ENCODE measurements at regions not wholly inside any gene's neighbourhood (a gene's known extent, or its start where the extent isn't known, plus 50 kb on each side); places are given as distances from the start of the nearest gene placed in this dataset.
"Not testable (repeated sequence)": the region's sequence is repeated elsewhere in the genome, so short reads cannot be mapped to it uniquely, and the experiment has no call there.

DNA sequence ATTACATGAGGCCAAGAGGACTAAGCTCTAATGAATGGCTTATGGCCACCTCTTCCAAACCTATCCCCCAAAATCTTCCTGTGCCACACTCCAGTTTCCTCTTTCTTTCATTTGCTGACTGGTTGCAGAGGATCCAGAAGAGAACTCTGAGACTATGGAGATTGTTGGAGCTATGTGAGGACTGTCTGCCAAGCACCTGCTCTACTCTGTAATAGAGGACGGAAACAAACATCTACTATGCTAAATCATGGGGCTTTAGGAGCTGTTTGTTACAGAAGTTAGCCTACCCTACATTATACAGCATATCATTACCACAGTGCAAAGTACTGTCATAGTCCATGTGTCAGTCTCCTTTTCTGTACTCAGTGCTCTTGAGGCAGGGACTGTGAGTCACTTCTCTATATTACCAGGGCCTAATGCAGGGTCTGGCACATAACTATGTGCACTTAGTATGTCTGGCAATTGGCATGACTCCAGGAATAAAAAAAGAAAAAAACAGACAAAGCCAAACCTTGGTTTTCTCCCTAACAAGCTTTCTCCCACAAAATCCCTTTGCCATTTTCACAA, 95.1 kb downstream of the RPAP3 start:
- DNase-seq: no peak

DNA sequence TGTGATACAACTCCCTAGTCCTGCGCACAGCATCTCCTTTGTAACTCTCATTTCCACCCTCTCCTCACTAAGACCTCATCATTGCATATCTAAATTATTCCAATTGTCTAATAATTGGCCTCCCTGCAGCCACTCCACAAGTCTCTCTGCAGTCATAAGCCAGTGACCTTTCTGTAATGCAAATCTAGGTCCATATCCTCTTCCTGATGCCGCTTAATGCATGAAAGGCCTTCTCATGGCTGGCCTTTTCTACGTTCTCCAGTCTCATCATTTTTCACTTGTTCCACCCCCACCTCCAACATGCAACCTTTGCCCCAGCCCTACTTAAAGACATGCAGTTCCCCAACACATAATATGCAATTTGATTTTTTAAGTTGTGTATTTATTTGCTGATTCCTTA, 96.0 kb downstream of the RPAP3 start:
- DNase-seq: no peak

DNA sequence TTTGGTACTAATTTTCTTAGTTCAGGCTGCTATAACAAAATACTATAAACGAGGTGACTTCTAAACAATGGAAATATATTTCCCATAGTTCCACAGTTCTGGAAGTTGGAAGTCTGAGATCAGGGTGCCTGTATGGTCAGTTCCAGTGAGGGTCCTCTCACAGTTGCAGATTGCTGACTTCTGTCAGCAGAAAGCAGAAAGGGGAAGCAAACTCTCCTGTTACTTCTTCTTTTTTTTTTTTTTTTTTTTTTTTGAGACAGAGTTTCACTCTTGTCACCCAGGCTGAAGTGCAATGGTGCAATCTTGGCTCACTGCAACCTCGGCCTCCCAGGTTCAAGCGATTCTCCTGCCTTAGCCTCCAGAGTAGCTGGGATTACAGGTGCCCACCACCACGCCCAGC, 97.2 kb downstream of the RPAP3 start:
- DNase-seq: not testable (repeated sequence)

DNA sequence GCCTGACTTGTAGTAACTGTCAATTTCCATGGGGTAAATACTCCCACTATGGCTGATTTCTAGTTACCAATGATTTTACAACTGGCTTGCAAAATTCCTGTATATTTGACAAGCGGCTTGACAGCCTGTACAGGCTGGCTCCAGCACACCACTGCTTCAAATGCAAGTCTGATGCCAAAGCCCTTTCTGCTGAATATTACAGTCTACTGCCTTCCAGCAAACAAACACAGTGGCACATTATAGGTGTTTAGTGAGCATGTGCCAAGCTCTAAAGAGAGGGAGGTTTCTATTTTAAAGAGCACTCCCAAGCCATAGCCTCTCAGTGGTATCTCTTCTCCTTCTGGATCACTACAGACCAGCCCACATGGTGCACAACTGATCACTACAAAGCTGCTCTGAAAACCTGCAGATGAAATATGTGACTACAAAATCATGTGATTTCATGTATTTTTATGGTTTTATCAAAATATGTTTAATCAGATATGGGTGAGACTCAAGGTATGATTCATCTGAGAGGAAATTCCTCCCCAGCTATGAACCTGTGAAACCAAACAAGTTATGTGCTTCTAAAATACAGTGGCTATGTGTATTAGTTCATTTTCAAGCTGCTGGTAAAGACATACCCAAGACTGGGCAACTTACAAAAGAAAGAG, 101.5 kb downstream of the RPAP3 start:
- no peak for DNase-seq

DNA sequence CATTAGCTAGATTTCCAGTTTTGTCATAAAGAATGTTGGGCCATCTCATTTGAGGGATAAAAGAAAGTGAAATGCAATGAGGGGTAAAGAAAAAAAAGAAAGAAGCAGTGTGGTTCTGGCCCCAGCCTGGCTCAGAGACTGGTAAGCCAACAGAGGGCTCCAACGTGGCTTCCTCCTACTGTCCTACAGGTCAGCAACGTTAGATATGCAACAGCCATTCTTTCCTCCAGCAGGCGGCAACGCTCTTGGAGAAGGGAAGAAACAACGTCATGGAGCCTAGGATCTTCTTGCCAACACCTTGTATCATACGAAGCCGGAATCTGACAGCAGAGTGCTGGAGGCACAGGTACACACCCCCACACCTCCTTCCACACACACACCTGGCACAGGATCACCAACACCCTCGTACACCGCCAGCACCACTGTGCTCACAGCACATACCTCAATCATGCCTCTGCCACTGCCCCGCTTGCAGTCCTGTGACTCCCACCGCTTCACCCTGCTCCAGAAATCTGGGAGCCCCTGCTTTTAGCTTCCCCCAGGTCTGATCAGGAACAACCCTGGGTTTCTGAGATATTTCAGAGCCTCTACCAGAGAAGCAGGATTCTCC, 102.8 kb downstream of the RPAP3 start:
- DNase-seq: no peak

DNA sequence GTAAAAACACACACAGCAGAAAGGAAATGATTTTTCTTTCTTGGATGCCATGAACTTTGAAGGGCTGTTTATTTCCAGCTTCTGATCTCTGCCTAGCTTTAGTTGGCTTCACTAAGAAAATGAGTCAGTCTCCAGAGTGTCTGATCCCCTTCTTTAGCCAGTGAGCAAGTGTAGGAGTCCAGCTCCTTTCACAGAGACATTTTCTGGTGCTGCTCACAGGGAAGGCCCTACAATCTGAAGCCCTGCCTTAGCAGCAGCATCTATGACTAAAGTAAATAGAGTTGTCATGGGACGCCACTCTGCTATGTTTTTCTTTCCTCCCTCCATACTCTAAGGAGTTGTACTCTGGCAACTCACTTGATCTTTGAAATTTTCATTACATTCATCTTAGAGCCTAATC, 103.5 kb downstream of the RPAP3 start:
- no peak for DNase-seq

DNA sequence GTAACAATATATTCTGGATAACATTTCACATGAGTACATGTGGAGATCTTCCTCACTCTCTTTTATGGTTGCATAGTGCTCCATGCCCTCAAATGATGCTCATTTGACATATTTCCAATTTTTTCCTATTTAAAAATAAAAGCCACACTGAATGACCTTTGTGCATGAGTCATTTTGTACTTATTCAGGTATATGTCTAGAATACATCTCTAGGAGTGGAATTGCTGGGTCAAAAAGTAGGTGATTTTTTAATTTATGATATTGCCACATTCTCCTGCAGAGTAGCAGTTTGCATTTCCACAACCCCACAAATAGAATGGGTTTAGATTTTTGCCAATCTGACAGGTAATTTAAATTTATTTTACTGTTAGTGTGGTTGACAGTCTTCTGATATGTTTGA, 104.8 kb downstream of the RPAP3 start:
- DNase-seq: no peak

DNA sequence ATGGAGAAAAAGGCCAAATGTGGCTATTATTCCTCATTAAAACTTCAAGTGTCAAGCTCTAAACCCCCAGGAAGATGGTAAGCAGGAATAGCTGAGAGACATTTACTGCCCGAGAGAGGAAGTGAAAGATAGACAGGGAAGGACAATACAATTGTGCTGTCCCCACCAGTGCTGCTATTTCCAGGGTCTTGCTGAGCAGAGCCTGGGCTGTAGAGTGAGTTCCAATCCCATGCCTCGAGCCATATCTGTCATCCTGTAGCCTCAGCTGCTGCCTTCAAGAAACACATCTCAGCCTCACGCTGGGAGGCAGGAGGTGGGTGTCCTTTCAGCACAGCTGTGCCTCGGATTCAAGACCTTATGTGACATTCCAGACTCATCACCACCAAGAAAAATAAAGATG, 114.0 kb downstream of the RPAP3 start:
- no peak for DNase-seq

DNA sequence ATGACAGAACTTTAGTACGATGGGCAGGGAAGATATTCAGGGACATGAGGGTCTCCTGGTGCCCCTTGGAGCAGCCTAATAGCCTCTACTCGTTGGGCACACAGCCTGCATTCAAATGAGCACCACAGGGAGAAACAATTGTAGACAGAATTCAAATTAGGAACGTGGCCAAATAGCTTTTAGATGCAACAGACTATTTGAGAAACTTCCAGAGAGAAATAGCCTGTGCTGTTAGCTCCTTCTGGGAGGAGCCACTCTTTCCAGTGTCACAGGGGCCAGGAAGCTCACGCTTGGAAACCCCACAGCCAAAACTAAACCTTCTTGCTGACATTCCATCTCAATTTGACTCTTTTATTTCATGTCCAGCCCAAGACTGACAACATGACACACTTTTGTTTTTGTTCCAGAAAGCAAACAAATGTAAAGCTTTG, 114.5 kb downstream of the RPAP3 start:
- no peak for DNase-seq

DNA sequence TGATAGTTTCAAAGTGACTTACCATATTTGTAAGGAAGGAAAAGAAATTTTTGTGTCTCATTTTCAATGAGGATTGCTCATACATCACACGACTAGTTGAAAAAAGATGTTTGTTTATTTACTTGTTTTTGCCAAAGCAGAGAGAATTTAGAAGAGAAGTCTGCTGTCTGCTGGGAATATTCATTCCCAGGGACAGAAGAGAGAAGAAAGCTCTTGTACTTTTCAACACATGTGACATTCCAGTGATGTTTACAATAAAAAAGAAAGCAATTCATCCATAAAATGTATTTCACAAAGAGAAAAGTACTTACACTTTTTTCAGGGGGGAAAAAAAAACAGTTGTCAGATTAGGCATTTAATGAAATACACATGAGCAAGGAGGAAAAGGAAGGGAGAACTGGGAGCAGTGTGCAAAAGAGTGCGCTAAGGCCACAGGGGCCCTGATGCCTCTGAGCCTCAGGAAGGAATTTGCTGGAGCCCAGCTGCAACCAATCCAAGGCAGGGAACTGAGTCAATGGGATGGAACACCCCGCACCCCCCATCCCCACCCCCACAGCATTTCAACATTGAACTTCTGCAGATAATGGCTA, 115.0 kb downstream of the RPAP3 start:
- no peak for DNase-seq

DNA sequence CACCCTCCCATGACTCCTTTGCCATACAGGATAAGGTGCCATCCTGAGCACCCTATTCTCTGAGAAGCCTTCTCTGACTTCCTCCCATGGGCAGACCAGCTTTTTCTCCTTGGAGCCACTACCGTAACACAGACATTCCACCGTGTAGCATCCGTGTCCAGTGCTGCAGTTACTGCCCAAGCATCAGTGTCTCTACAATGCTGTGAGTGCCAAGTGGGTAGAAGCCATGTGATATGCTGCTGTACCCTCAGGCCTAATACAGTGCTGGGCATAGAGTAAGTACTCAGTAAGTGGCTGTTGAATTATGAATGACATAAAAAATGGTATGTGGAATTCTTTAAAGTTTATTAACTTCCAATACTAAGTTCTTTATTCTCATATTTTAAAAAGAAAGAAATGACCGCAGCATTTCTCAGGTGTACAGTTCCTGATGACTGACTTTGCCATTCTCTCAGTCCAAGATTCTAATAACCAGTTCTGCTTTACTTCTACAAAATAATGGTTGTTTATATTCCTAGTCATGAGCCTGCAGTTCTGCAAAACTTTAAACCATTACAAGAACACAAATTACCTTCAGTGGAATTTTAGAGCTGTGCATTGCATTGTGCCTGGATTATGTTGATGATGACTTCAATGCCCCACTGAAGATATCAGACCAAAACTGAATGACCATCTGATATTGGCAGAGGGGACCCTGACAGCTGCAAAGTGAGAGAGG, 118.7 kb downstream of the RPAP3 start:
- no peak for DNase-seq

DNA sequence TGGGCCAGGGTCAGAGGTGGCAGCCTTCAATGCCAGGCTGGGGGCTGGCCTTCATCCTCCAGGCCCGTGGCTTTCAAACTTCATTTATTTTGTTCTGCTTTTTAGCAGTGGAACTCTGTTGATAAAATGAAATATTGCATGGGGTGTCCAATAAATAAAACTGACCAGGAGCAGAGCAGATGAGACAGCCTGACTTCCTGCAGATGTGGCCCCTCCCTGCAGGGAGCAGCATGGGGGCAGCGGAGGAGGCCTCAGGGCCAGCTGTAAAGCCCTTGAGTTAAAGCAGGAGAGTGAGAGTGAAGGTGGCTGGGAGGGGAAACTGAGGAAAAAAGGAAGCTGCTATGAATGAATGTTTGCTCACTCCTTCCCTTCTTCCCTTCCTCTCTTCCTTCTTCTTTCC, 120.3 kb downstream of the RPAP3 start:
- no peak for DNase-seq

DNA sequence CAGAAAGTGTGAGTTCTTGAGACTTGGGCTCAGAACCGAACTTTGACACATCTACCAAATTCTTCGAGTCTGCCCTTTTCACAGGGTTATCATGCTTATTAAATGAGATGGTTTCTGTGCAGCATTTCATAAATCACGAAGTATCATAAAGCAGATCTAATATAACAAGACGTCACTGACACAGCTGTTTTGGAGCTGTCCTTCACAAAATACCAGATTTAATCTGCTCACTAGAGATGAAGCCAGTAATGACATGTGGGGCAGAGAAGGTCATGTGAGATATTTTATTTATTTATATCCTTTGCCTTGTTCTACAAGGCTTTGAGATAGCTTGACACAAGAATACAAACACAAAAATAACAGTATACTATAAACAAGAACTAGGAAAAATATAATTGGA, 127.0 kb downstream of the RPAP3 start:
- DNase-seq: no peak

DNA sequence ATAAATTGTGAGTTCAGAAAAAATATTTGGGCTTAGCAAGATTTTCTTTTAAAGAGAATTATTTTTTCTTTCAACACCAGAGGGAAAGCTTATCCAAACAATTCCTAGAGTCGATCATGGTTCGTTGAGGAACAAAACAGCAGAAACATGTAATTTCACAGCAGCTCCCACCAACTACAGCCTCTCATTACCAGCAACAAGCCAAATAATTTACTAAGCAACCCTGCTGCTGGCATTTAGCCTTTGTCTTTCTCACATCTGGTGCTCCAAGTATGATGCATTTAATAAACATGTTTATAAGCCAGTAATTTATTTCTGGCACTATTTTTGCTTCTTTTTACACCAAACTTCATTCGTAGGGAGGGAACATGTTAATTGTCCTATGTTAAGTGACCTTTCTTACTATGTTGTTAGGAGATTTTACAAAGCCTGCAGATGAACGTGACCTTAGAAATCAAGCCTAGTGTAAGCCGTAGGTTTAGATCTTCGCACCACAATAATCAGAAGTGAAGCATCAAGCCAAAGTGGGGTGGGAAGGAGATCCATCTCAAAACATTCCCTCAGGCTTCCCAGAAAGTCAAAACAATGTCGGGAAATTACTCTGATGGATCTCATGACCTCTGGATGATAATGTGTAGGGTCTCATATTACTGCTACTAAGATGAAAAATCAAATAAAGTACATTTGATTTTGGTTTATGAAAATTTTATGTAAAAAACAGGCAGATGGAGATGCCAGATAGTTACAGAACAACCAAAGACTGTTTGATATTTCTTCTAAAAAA, 128.4 kb downstream of the RPAP3 start:
- no peak for DNase-seq

DNA sequence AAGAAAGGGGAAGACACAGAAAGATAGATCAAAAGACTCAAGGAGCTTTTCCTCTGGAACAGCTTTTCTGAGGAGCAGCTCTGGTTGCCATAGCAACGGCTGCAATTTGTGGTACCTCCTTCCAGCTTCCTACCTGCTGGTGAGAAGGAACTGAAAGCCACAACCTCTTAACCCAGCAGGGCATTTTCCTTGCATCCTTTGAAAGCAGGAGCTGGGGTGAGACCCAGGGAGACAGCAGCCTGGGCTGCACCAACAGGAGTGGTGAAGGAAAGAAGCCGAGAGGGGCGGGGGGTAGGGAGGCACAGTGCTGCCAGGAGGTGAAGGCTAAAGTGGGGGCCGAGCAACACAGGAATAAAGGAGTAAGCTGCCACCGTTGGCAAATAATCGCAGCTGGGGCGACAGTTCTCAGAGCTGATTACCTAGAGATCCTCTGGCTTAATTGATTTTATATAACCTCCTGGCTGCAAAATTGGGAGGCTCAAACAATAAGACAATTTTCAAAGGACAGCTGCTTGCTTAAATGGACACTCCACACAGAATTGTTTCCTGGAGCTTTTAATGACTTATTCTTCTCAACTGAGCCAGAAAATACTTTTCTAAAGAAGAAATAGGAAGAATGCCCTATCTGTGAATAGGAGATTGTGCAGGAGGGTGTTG, 129.4 kb downstream of the RPAP3 start:
- no peak for DNase-seq

DNA sequence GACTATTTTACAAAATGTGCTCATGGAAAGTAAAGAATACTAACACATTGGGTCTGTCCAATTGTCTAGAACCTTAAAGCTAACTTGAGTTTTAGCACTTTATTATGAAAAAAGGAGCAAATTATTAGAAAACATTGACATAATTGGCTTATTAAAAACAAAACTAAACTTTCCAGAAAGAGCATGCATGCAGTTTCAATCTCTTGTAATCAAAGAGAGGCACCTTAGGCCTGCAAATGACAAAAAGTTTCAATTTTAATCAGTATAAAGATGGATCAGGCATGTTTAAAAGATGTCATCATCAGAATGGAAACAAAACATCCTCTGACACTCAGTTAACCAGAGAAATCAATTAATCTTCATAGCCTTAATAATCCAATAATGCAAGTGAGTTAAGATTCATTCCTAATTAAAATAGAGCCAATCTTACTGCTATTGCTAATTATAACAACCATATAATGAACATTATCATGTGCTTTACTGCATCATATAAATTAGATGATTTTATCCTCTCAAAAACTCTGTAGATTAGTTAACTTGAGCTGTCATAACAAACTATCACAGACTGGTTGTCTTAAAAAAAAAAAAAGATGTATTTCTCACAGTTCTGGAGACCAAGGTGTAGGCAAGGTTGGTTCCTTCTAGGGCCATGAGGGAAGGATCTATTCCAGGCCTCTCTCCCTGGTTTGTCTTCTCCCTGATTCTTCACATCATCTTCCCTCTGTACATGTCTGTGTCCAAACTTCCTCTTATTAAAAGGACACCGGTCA, 131.4 kb downstream of the RPAP3 start:
- no peak for DNase-seq

DNA sequence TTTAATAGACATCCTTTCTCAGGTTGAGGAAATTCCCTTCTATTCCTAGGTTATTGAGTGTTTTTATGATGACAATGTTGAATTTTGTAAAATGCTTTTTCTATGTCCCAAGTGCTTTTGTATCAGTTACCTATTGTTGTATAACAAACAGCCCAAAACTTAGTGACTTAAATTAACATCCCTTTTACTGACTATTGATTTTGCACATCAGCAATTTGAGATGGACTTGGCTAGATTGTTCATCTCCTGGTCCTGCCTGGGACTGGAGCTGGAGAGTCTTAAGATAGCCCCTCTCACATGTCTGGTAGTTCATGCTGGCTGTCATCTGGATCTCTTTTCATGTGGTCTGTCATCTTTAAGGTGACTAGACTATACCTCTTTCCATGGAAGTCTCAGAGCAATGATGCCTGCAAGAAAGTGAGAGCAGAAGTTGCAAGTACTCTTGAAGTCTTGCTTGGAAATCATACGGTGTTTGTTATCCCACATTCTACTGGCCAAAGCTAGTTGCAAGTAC, 132.6 kb downstream of the RPAP3 start:
- no peak for DNase-seq

DNA sequence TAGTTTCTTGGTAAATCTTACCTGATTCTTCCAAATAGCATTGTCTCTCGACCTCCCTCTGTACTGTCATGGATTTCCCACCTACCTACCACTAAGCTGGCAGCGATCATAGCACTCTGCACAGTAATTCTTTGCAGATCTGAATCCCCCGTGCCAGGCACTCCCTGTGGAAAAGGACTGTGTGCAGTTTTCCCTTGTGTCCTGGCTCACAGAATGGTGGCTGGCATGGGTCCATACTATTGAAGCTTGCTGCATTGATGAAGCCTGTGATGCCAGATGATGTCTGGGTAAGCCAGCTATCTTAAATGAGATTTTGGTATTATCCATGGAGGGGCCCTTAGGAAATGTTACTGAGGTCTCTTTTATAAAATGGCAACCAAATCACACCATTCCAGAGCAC, 135.7 kb downstream of the RPAP3 start:
- no peak for DNase-seq

DNA sequence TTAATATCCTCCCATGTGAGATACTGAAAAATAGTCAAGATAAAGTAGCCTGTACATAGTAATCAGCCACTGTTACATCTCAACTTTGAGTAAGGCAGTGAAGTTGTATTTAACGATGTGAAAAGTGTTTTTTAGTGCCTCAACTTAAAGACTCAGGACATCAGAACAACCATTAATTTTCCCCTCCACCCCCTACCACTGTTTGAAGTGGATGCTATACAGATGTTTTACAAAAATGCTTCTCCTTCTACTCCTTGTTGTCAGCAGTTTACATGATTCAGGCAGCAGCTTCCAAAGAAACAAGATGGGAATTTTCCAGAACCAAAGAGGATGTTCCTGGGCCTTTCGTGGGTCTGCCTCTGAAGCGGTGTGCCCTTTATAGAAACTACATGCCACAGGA, 143.6 kb downstream of the RPAP3 start:
- DNase-seq: no peak

DNA sequence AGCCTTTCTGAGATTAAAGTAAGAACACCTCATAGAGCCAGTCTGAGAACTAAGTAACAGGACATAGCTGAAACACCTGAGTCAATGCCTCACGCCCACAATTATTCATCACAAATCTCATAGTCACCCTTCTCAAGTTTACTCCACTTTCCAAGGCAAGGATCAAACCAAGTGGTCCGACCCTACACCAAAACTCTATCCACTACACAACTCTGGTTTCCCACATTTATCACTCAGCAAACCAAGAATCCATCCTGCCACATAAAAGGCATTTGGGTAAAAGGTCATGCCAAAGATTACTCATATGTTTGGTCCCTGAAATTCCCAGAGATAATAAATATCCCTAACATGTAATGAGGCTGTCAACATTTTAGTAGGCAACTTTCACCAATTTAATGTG, 144.1 kb downstream of the RPAP3 start:
- no peak for DNase-seq

DNA sequence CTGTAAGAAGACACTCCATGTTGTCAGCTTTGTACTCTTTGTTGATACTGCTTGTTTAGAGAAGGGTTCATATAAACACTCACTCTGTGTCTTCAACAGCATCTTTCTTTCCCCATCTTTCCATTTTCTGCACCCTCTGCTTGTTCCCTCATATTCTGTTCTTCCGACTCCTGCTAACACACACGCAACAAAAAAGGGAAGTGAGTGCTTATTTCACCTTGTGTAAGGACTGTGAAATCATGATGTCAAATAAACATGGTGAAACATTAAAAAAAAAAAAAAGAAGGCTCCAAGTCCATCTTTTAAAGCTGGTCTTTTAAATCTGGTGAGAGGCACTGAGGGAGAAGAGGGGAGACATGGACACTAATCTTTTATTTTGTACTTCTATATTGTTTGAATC, 145.4 kb downstream of the RPAP3 start:
- no peak for DNase-seq

Data from CD4-positive, alpha-beta T cell treated with Interleukin-6 for 4 hours (primary cell).